ENCODE measurements at regions not wholly inside any gene's neighbourhood (a gene's known extent, or its start where the extent isn't known, plus 50 kb on each side); places are given as distances from the start of the nearest gene placed in this dataset.

GRCh38 chr18:67670024-67670543 is 153.6 kb upstream of the DSEL start:
- Histone ChIP-seq H3K9me3 (ENCODE audit: control insufficient read depth, low read length) (no peaks in the 10 kb centered on the region), H3K36me3 (ENCODE audit: control insufficient read depth in 1 of 2, insufficient read depth in 2 of 2, low read length in 1 of 2) (no peaks in the 10 kb centered on the region), H3K4me1 (ENCODE audit: control insufficient read depth in 1 of 2, insufficient read depth in 2 of 2, low read length in 2 of 2) (peaks cover 0 to 2% of the 10 kb centered on the region in 2 donors), H3K4me3 (ENCODE audit: low read length in 2 of 2) (no peak overlapping the region), H3K27ac (ENCODE audit: low read depth in 1 of 2, low read length in 2 of 2) (no peak overlapping the region), H3K27me3 (ENCODE audit: control insufficient read depth in 1 of 2, insufficient read depth in 2 of 2, low read length in 1 of 2) (no peaks in the 10 kb centered on the region)
- DNase-seq (no peak), ATAC-seq (ENCODE audit: low FRiP score) (no peak)
- intact Hi-C loops (cut with DNase I), result no loop called here
- WGBS, 2 donors, result 90 to 96% methylated on average over 2 of the region's 2 CpGs

GRCh38 chr18:67665266-67665665 is 148.7 kb upstream of the DSEL start:
- WGBS, 2 donors, result 77 to 84% methylated on average over 4 of the region's 4 CpGs
- Histone ChIP-seq H3K27ac (ENCODE audit: low read depth in 1 of 2, low read length in 2 of 2) (no peak overlapping the region), H3K4me3 (ENCODE audit: low read length in 2 of 2) (no peak overlapping the region), H3K36me3 (ENCODE audit: control insufficient read depth in 1 of 2, insufficient read depth in 2 of 2, low read length in 1 of 2) (no peaks in the 10 kb centered on the region), H3K9me3 (ENCODE audit: control insufficient read depth, low read length) (no peaks in the 10 kb centered on the region), H3K4me1 (ENCODE audit: control insufficient read depth in 1 of 2, insufficient read depth in 2 of 2, low read length in 2 of 2) (peaks cover 0 to 2% of the 10 kb centered on the region in 2 donors), H3K27me3 (ENCODE audit: control insufficient read depth in 1 of 2, insufficient read depth in 2 of 2, low read length in 1 of 2) (no peaks in the 10 kb centered on the region)
- intact Hi-C loops (cut with DNase I), result no loop called here
- ATAC-seq (ENCODE audit: low FRiP score), result no peak
- DNase-seq, result no peak

- intact Hi-C loops (cut with DNase I), result no loop called here
- Histone ChIP-seq H3K27ac (ENCODE audit: low read depth in 1 of 2, low read length in 2 of 2) (no peak overlapping the region), H3K36me3 (ENCODE audit: control insufficient read depth in 1 of 2, insufficient read depth in 2 of 2, low read length in 1 of 2) (no peaks in the 10 kb centered on the region), H3K4me3 (ENCODE audit: low read length in 2 of 2) (no peak overlapping the region), H3K9me3 (ENCODE audit: control insufficient read depth, low read length) (no peaks in the 10 kb centered on the region), H3K4me1 (ENCODE audit: control insufficient read depth in 1 of 2, insufficient read depth in 2 of 2, low read length in 2 of 2) (no peaks in the 10 kb centered on the region), H3K27me3 (ENCODE audit: control insufficient read depth in 1 of 2, insufficient read depth in 2 of 2, low read length in 1 of 2) (no peaks in the 10 kb centered on the region)
- DNase-seq (no peak), ATAC-seq (ENCODE audit: low FRiP score) (no peak)
Measured at GRCh38 chr18:67662996-67663395, 146.5 kb upstream of the DSEL start.

GRCh38 chr18:67661555-67661954 is 145.0 kb upstream of the DSEL start:
- Histone ChIP-seq H3K36me3 (ENCODE audit: control insufficient read depth in 1 of 2, insufficient read depth in 2 of 2, low read length in 1 of 2) (no peaks in the 10 kb centered on the region), H3K4me3 (ENCODE audit: low read length in 2 of 2) (no peak overlapping the region), H3K27ac (ENCODE audit: low read depth in 1 of 2, low read length in 2 of 2) (no peak overlapping the region), H3K9me3 (ENCODE audit: control insufficient read depth, low read length) (no peaks in the 10 kb centered on the region), H3K27me3 (ENCODE audit: control insufficient read depth in 1 of 2, insufficient read depth in 2 of 2, low read length in 1 of 2) (no peaks in the 10 kb centered on the region), H3K4me1 (ENCODE audit: control insufficient read depth in 1 of 2, insufficient read depth in 2 of 2, low read length in 2 of 2) (no peaks in the 10 kb centered on the region)
- DNase-seq, result no peak
- 89 to 98% methylated on average over 2 of the region's 2 CpGs for WGBS, 2 donors
- intact Hi-C loops (cut with DNase I), result no loop called here
- ATAC-seq (ENCODE audit: low FRiP score), result no peak

- H3K4me1 ChIP-seq (ENCODE audit: control insufficient read depth in 1 of 2, insufficient read depth in 2 of 2, low read length in 2 of 2), result peaks cover 0 to 3% of the 10 kb centered on the region in 2 donors
- DNase-seq (no peak), ATAC-seq (ENCODE audit: low FRiP score) (no peak)
- H3K4me3 ChIP-seq (ENCODE audit: low read length in 2 of 2), result no peak overlapping the region
- no peak overlapping the region for H3K27ac ChIP-seq (ENCODE audit: low read depth in 1 of 2, low read length in 2 of 2)
- no peaks in the 10 kb centered on the region for H3K36me3 ChIP-seq (ENCODE audit: control insufficient read depth in 1 of 2, insufficient read depth in 2 of 2, low read length in 1 of 2)
- no peaks in the 10 kb centered on the region for H3K9me3 ChIP-seq (ENCODE audit: control insufficient read depth, low read length)
- intact Hi-C loops (cut with DNase I), result no loop called here
- 96 to 97% methylated on average over 4 of the region's 4 CpGs for WGBS, 2 donors
- H3K27me3 ChIP-seq (ENCODE audit: control insufficient read depth in 1 of 2, insufficient read depth in 2 of 2, low read length in 1 of 2), result no peaks in the 10 kb centered on the region
Measured at GRCh38 chr18:67654101-67654500, 137.6 kb upstream of the DSEL start.

- peaks cover 0 to 3% of the 10 kb centered on the region in 2 donors for H3K4me1 ChIP-seq (ENCODE audit: control insufficient read depth in 1 of 2, insufficient read depth in 2 of 2, low read length in 2 of 2)
- H3K4me3 ChIP-seq (ENCODE audit: low read length in 2 of 2), result no peak overlapping the region
- H3K36me3 ChIP-seq (ENCODE audit: control insufficient read depth in 1 of 2, insufficient read depth in 2 of 2, low read length in 1 of 2), result no peaks in the 10 kb centered on the region
- intact Hi-C loops (cut with DNase I), result no loop called here
- no peak overlapping the region for H3K27ac ChIP-seq (ENCODE audit: low read depth in 1 of 2, low read length in 2 of 2)
- H3K9me3 ChIP-seq (ENCODE audit: control insufficient read depth, low read length), result no peaks in the 10 kb centered on the region
- DNase-seq (no peak), ATAC-seq (ENCODE audit: low FRiP score) (no peak)
- WGBS, 2 donors, result 76 to 79% methylated on average over 1 of the region's 1 CpG
- H3K27me3 ChIP-seq (ENCODE audit: control insufficient read depth in 1 of 2, insufficient read depth in 2 of 2, low read length in 1 of 2), result no peaks in the 10 kb centered on the region
Measured at GRCh38 chr18:67652288-67652687, 135.8 kb upstream of the DSEL start.

- Histone ChIP-seq H3K4me3 (ENCODE audit: low read length in 2 of 2) (no peak overlapping the region), H3K4me1 (ENCODE audit: control insufficient read depth in 1 of 2, insufficient read depth in 2 of 2, low read length in 2 of 2) (peaks cover 0 to 3% of the 10 kb centered on the region in 2 donors), H3K27me3 (ENCODE audit: control insufficient read depth in 1 of 2, insufficient read depth in 2 of 2, low read length in 1 of 2) (no peaks in the 10 kb centered on the region), H3K9me3 (ENCODE audit: control insufficient read depth, low read length) (no peaks in the 10 kb centered on the region), H3K36me3 (ENCODE audit: control insufficient read depth in 1 of 2, insufficient read depth in 2 of 2, low read length in 1 of 2) (no peaks in the 10 kb centered on the region), H3K27ac (ENCODE audit: low read depth in 1 of 2, low read length in 2 of 2) (no peak overlapping the region)
- WGBS, 2 donors, result 8 to 10% methylated on average over 4 of the region's 4 CpGs
- intact Hi-C loops (cut with DNase I), result no loop called here
- ATAC-seq (ENCODE audit: low FRiP score), result peak; percentile 71
- no peak for DNase-seq
Measured at GRCh38 chr18:67651438-67651837, 134.9 kb upstream of the DSEL start.

GRCh38 chr18:67650686-67651385 is 134.3 kb upstream of the DSEL start:
- Histone ChIP-seq H3K27me3 (ENCODE audit: control insufficient read depth in 1 of 2, insufficient read depth in 2 of 2, low read length in 1 of 2) (no peaks in the 10 kb centered on the region), H3K27ac (ENCODE audit: low read depth in 1 of 2, low read length in 2 of 2) (no peak overlapping the region), H3K36me3 (ENCODE audit: control insufficient read depth in 1 of 2, insufficient read depth in 2 of 2, low read length in 1 of 2) (no peaks in the 10 kb centered on the region), H3K9me3 (ENCODE audit: control insufficient read depth, low read length) (no peaks in the 10 kb centered on the region), H3K4me1 (ENCODE audit: control insufficient read depth in 1 of 2, insufficient read depth in 2 of 2, low read length in 2 of 2) (peaks cover 0 to 3% of the 10 kb centered on the region in 2 donors), H3K4me3 (ENCODE audit: low read length in 2 of 2) (no peak overlapping the region)
- WGBS, 2 donors, result 82 to 84% methylated on average over 6 of the region's 6 CpGs
- ATAC-seq (ENCODE audit: low FRiP score) (peak; percentile 45), DNase-seq (no peak)
- intact Hi-C loops (cut with DNase I), result no loop called here

- Histone ChIP-seq H3K4me1 (ENCODE audit: control insufficient read depth in 1 of 2, insufficient read depth in 2 of 2, low read length in 2 of 2) (peaks cover 0 to 3% of the 10 kb centered on the region in 2 donors), H3K4me3 (ENCODE audit: low read length in 2 of 2) (no peak overlapping the region), H3K27ac (ENCODE audit: low read depth in 1 of 2, low read length in 2 of 2) (no peak overlapping the region), H3K36me3 (ENCODE audit: control insufficient read depth in 1 of 2, insufficient read depth in 2 of 2, low read length in 1 of 2) (no peaks in the 10 kb centered on the region), H3K27me3 (ENCODE audit: control insufficient read depth in 1 of 2, insufficient read depth in 2 of 2, low read length in 1 of 2) (no peaks in the 10 kb centered on the region), H3K9me3 (ENCODE audit: control insufficient read depth, low read length) (no peaks in the 10 kb centered on the region)
- WGBS, 2 donors, result 93 to 96% methylated on average over 2 of the region's 2 CpGs
- no peak for DNase-seq
- intact Hi-C loops (cut with DNase I), result no loop called here
- ATAC-seq (ENCODE audit: low FRiP score), result no peak
Measured at GRCh38 chr18:67646890-67647289, 130.4 kb upstream of the DSEL start.

All from aorta (tissue), 5 donors.